ENCODE measurements at regions not wholly inside any gene's neighbourhood (a gene's known extent, or its start where the extent isn't known, plus 50 kb on each side); places are given as distances from the start of the nearest gene placed in this dataset.

DNA sequence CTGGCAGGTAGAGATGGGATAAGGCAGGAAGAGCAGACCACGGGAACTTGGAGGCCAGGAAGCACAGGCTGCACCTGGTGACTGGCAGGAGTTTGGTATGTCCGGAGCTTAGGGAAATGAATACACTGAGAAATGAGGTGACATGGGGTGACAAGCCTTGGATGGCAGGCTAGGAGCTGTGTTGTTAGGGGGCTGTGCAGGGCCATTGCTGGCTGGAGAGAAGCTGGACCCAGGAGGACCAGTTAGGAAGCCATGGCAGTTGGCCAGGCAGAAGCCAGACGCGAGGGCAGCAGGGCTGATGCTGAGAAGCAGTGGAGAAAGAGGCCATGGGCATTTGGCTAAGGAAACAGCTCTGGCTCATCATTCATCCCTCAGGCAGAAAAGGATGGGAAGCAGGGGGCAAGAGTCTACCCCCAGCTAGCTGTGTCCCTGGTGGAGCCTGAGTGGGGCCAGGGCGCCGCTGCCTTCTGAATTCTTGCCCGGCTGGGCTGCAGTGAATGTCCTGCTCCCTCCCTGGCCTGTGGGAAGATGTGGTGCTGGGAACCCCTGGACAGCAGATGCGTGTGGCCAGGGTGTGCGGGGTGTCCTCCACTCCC is 255.8 kb downstream of the FAM43A start:
- no peaks in the 10 kb centered on the region for H3K36me3 ChIP-seq (ENCODE audit: insufficient read depth, low read length)
- H3K4me2 ChIP-seq (ENCODE audit: low read depth, low read length, poor library complexity, severe bottlenecking) = no peak overlapping the region
- H3F3A ChIP-seq (ENCODE audit: low read depth) = no peaks in the 10 kb centered on the region
- H4K20me1 ChIP-seq (ENCODE audit: insufficient read depth, low read length, poor library complexity, severe bottlenecking) = no peaks in the 10 kb centered on the region
- H3K79me2 ChIP-seq (ENCODE audit: insufficient read depth, low read length) = no peaks in the 10 kb centered on the region
- no peak overlapping the region for H3K9ac ChIP-seq (ENCODE audit: low read depth, low read length, poor library complexity, severe bottlenecking)
- no peak overlapping the region for H3K4me3 ChIP-seq (ENCODE audit: low read length, poor library complexity, severe bottlenecking)
- no peak overlapping the region for H2AFZ ChIP-seq (ENCODE audit: low read length)
- H3K9me2 ChIP-seq (replicated peaks; ENCODE audit: low read depth, low read length) = no peaks in the 10 kb centered on the region
- H3K27me3 ChIP-seq (ENCODE audit: insufficient read depth, low read length, poor library complexity, severe bottlenecking) = no peaks in the 10 kb centered on the region
- no peaks in the 10 kb centered on the region for H3K9me3 ChIP-seq (ENCODE audit: insufficient read depth, low read depth, low read length)
- no peak for TF ChIP-seq EZH2phosphoT487 (IDR thresholded peaks at IDR 0.05; ENCODE audit: borderline replicate concordance)
- TF ChIP-seq, protein P1, sequence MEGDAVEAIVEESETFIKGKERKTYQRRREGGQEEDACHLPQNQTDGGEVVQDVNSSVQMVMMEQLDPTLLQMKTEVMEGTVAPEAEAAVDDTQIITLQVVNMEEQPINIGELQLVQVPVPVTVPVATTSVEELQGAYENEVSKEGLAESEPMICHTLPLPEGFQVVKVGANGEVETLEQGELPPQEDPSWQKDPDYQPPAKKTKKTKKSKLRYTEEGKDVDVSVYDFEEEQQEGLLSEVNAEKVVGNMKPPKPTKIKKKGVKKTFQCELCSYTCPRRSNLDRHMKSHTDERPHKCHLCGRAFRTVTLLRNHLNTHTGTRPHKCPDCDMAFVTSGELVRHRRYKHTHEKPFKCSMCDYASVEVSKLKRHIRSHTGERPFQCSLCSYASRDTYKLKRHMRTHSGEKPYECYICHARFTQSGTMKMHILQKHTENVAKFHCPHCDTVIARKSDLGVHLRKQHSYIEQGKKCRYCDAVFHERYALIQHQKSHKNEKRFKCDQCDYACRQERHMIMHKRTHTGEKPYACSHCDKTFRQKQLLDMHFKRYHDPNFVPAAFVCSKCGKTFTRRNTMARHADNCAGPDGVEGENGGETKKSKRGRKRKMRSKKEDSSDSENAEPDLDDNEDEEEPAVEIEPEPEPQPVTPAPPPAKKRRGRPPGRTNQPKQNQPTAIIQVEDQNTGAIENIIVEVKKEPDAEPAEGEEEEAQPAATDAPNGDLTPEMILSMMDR (conservative IDR thresholded peaks at IDR 0.05; ENCODE audit: low read length) = no peak
- H3K4me1 ChIP-seq (ENCODE audit: insufficient read depth, low read length, poor library complexity, severe bottlenecking) = peaks cover 17% of the 10 kb centered on the region

DNA sequence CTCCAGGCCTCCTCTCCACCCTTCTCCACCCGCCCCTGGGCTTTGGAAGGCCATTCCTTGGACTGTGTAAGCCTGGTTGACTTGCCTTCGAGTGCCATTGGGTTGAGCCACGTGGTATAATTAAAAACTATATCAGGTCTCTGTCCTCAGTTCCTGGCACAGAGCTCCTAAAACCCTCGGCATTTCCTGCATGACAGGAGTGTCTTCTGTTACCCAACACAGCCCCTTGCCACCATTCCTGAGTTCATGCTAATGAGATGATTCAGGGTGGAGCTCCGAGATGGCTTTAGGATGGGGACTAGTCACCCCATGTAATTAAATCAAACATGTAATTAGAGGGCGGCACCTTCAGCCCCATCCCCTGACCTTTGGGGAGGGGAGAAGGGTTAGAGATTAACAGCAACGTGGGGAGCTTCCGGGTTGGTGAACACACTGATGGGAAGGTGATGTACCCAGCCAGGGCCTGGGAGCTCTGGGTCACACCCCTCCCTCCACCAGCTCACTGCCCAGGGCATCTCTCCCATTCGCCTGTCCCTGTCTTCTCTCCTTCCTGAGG is 256.4 kb downstream of the FAM43A start:
- Histone ChIP-seq H3K36me3 (ENCODE audit: insufficient read depth, low read length) (no peaks in the 10 kb centered on the region), H3K9ac (ENCODE audit: low read depth, low read length, poor library complexity, severe bottlenecking) (no peak overlapping the region), H3K27me3 (ENCODE audit: insufficient read depth, low read length, poor library complexity, severe bottlenecking) (no peaks in the 10 kb centered on the region), H3K4me2 (ENCODE audit: low read depth, low read length, poor library complexity, severe bottlenecking) (no peak overlapping the region), H4K20me1 (ENCODE audit: insufficient read depth, low read length, poor library complexity, severe bottlenecking) (no peaks in the 10 kb centered on the region), H3K79me2 (ENCODE audit: insufficient read depth, low read length) (no peaks in the 10 kb centered on the region), H3F3A (ENCODE audit: low read depth) (no peaks in the 10 kb centered on the region), H3K4me1 (ENCODE audit: insufficient read depth, low read length, poor library complexity, severe bottlenecking) (peaks cover 18% of the 10 kb centered on the region), H3K9me2 (replicated peaks; ENCODE audit: low read depth, low read length) (no peaks in the 10 kb centered on the region), H3K4me3 (ENCODE audit: low read length, poor library complexity, severe bottlenecking) (no peak overlapping the region), H2AFZ (ENCODE audit: low read length) (no peak overlapping the region), H3K9me3 (ENCODE audit: insufficient read depth, low read depth, low read length) (no peaks in the 10 kb centered on the region)
- no peak for TF ChIP-seq EZH2phosphoT487 (IDR thresholded peaks at IDR 0.05; ENCODE audit: borderline replicate concordance)
- TF ChIP-seq, protein P1 (conservative IDR thresholded peaks at IDR 0.05; ENCODE audit: low read length) = no peak

DNA sequence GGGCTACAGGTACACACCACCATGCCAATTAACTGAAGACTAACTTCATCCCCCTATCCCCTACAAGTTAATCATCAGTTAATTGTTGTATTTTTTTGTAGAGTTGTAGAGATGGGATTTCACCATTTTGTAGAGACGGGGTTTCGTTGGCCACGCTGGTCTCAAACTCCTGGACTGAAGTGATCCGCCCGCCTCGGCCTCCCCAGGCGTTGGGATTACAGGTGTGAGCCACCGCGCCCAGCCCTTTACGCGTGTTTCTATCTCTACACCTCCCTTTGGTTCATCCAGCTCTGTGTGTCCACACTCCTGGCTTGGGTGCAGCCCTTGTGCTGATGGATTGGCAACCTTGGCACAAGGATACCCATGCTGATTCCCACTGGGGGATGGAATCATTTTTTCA is 258.8 kb downstream of the FAM43A start:
- Histone ChIP-seq H3K4me3 (ENCODE audit: low read length, poor library complexity, severe bottlenecking) (no peak overlapping the region), H3K4me2 (ENCODE audit: low read depth, low read length, poor library complexity, severe bottlenecking) (no peak overlapping the region), H3K27me3 (ENCODE audit: insufficient read depth, low read length, poor library complexity, severe bottlenecking) (no peaks in the 10 kb centered on the region), H4K20me1 (ENCODE audit: insufficient read depth, low read length, poor library complexity, severe bottlenecking) (no peaks in the 10 kb centered on the region), H3K36me3 (ENCODE audit: insufficient read depth, low read length) (no peaks in the 10 kb centered on the region), H3K9me2 (replicated peaks; ENCODE audit: low read depth, low read length) (no peaks in the 10 kb centered on the region), H2AFZ (ENCODE audit: low read length) (no peak overlapping the region), H3K79me2 (ENCODE audit: insufficient read depth, low read length) (no peaks in the 10 kb centered on the region), H3K9ac (ENCODE audit: low read depth, low read length, poor library complexity, severe bottlenecking) (no peak overlapping the region), H3F3A (ENCODE audit: low read depth) (no peaks in the 10 kb centered on the region), H3K4me1 (ENCODE audit: insufficient read depth, low read length, poor library complexity, severe bottlenecking) (peaks cover 18% of the 10 kb centered on the region), H3K9me3 (ENCODE audit: insufficient read depth, low read depth, low read length) (no peaks in the 10 kb centered on the region)
- TF ChIP-seq EZH2phosphoT487 (IDR thresholded peaks at IDR 0.05; ENCODE audit: borderline replicate concordance) = no peak

DNA sequence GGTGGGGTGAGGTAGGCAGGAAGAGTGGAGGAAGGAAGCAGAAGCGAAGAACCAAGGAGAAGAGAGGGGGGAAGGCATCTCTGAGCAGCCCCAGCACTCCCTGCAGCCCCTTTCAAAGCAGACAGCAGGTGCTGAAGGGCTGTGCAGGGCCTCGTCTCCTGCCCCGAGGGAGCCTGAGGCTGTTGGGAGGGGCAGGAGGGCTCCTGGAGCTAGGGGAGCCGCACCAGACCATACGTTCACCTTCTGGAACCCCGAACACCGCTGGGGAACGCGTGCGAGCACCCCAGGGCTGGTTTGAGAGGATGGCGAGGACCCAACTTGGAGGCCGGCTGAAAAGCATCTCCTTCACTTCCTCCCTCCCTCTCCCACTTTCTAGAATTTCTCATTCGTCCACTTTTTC is 259.8 kb downstream of the FAM43A start:
- no peaks in the 10 kb centered on the region for H3K9me2 ChIP-seq (replicated peaks; ENCODE audit: low read depth, low read length)
- H2AFZ ChIP-seq (ENCODE audit: low read length) = peak overlapping the region; percentile 79; the same call in 1 of the 2 replicates
- H3K27me3 ChIP-seq (ENCODE audit: insufficient read depth, low read length, poor library complexity, severe bottlenecking) = no peaks in the 10 kb centered on the region
- H3K4me1 ChIP-seq (ENCODE audit: insufficient read depth, low read length, poor library complexity, severe bottlenecking) = peaks cover 18% of the 10 kb centered on the region
- H3K9me3 ChIP-seq (ENCODE audit: insufficient read depth, low read depth, low read length) = no peaks in the 10 kb centered on the region
- H3K9ac ChIP-seq (ENCODE audit: low read depth, low read length, poor library complexity, severe bottlenecking) = no peak overlapping the region
- peak overlapping the region; percentile 43 for H3K4me2 ChIP-seq (ENCODE audit: low read depth, low read length, poor library complexity, severe bottlenecking)
- H4K20me1 ChIP-seq (ENCODE audit: insufficient read depth, low read length, poor library complexity, severe bottlenecking) = no peaks in the 10 kb centered on the region
- no peaks in the 10 kb centered on the region for H3K79me2 ChIP-seq (ENCODE audit: insufficient read depth, low read length)
- no peaks in the 10 kb centered on the region for H3K36me3 ChIP-seq (ENCODE audit: insufficient read depth, low read length)
- no peaks in the 10 kb centered on the region for H3F3A ChIP-seq (ENCODE audit: low read depth)
- TF ChIP-seq, protein P1 (conservative IDR thresholded peaks at IDR 0.05; ENCODE audit: low read length) = no peak
- TF ChIP-seq EZH2phosphoT487 (IDR thresholded peaks at IDR 0.05; ENCODE audit: borderline replicate concordance) = no peak
- H3K4me3 ChIP-seq (ENCODE audit: low read length, poor library complexity, severe bottlenecking) = no peak overlapping the region

Measured in Loucy (cell line).